ENCODE measurements at regions not wholly inside any gene's neighbourhood (a gene's known extent, or its start where the extent isn't known, plus 50 kb on each side); places are given as distances from the start of the nearest gene placed in this dataset.

DNA sequence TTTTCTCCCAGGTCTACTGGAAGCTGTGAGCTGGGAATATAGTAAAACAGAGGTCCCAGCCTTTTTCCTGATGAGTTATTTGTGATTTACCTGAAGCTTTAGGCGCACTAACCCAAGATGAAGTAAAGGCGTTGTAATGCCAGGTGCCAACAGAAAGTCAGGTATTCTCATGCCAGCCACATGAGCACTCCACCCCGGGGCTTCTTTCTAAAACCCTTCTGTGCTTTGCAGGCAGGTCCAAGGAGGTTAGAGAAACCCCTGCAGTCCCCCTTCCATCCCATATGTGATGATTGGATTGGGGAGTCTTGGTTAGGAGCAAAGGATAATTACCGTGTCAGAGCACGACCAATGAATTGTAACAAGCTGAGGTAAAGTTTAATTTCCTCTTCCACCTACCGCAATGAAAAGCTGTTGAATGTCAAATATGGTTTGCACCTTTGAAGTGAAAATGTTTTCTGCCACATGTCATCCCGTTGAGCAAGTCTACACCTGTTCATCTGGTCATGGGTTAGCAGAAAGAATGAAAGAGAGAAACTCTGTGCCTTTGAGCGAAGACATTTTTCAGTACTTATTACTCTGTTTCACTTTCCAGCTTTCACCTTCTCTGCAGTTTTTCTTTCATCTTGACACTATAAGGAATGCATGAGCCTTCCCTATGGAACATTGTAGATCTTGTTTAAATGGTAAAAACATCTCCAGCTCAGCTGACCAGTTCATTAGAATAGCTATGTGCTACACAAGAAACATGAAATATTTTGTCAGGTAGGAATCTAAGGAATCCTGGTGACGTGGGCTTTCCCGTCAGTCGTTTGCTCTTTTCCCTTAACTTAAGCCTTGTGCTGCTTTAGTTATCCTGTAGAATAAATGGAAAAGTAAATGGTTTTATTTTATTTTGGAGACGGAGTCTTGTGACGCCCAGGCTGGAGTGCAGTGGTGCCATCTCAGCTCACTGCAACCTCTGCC lies 204.6 kb upstream of the IL12A start:
- H4K20me1 ChIP-seq (ENCODE audit: insufficient read depth): no peaks in the 10 kb centered on the region
- no peak overlapping the region for H3K4me3 ChIP-seq (ENCODE audit: low read length)
- H3K27ac ChIP-seq (ENCODE audit: low read length): no peak overlapping the region
- H3K9me2 ChIP-seq (ENCODE audit: insufficient read depth, low read length): no peaks in the 10 kb centered on the region
- no peaks in the 10 kb centered on the region for H3K36me3 ChIP-seq (ENCODE audit: insufficient read depth, low read length)
- no peak overlapping the region for H2AFZ ChIP-seq (ENCODE audit: low read depth, low read length)
- no peak for TF ChIP-seq MXI1 (conservative IDR thresholded peaks at IDR 0.05; ENCODE audit: poor library complexity, severe bottlenecking)
- no peak for TF ChIP-seq SMC3 (conservative IDR thresholded peaks at IDR 0.05; ENCODE audit: poor library complexity)
- TF ChIP-seq, protein P1, sequence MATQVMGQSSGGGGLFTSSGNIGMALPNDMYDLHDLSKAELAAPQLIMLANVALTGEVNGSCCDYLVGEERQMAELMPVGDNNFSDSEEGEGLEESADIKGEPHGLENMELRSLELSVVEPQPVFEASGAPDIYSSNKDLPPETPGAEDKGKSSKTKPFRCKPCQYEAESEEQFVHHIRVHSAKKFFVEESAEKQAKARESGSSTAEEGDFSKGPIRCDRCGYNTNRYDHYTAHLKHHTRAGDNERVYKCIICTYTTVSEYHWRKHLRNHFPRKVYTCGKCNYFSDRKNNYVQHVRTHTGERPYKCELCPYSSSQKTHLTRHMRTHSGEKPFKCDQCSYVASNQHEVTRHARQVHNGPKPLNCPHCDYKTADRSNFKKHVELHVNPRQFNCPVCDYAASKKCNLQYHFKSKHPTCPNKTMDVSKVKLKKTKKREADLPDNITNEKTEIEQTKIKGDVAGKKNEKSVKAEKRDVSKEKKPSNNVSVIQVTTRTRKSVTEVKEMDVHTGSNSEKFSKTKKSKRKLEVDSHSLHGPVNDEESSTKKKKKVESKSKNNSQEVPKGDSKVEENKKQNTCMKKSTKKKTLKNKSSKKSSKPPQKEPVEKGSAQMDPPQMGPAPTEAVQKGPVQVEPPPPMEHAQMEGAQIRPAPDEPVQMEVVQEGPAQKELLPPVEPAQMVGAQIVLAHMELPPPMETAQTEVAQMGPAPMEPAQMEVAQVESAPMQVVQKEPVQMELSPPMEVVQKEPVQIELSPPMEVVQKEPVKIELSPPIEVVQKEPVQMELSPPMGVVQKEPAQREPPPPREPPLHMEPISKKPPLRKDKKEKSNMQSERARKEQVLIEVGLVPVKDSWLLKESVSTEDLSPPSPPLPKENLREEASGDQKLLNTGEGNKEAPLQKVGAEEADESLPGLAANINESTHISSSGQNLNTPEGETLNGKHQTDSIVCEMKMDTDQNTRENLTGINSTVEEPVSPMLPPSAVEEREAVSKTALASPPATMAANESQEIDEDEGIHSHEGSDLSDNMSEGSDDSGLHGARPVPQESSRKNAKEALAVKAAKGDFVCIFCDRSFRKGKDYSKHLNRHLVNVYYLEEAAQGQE (IDR thresholded peaks at IDR 0.05; ENCODE audit: borderline replicate concordance): no peak
- TF ChIP-seq, protein P2, sequence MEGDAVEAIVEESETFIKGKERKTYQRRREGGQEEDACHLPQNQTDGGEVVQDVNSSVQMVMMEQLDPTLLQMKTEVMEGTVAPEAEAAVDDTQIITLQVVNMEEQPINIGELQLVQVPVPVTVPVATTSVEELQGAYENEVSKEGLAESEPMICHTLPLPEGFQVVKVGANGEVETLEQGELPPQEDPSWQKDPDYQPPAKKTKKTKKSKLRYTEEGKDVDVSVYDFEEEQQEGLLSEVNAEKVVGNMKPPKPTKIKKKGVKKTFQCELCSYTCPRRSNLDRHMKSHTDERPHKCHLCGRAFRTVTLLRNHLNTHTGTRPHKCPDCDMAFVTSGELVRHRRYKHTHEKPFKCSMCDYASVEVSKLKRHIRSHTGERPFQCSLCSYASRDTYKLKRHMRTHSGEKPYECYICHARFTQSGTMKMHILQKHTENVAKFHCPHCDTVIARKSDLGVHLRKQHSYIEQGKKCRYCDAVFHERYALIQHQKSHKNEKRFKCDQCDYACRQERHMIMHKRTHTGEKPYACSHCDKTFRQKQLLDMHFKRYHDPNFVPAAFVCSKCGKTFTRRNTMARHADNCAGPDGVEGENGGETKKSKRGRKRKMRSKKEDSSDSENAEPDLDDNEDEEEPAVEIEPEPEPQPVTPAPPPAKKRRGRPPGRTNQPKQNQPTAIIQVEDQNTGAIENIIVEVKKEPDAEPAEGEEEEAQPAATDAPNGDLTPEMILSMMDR (IDR thresholded peaks at IDR 0.05; ENCODE audit: poor library complexity, severe bottlenecking): no peak
- no peak for TF ChIP-seq EZH2 (IDR thresholded peaks at IDR 0.05; ENCODE audit: borderline replicate concordance, insufficient read depth, low read length, poor library complexity, severe bottlenecking)
- TF ChIP-seq TAF1 (IDR thresholded peaks at IDR 0.05; ENCODE audit: low read depth): no peak
- TF ChIP-seq RAD21 (conservative IDR thresholded peaks at IDR 0.05): no peak
- no peak for TF ChIP-seq EP300 (conservative IDR thresholded peaks at IDR 0.05; ENCODE audit: poor library complexity, severe bottlenecking)
- TF ChIP-seq POLR2AphosphoS5 (IDR thresholded peaks at IDR 0.05): no peak
- H3F3A ChIP-seq (ENCODE audit: insufficient read depth, low read length, poor library complexity, severe bottlenecking): no peaks in the 10 kb centered on the region
- H3K9me3 ChIP-seq (ENCODE audit: low read length): no peaks in the 10 kb centered on the region
- no peak overlapping the region for H3K9ac ChIP-seq (ENCODE audit: low read length)
- H3K79me2 ChIP-seq (replicated peaks; ENCODE audit: insufficient read depth, low read length): no peaks in the 10 kb centered on the region
- H3K4me2 ChIP-seq (ENCODE audit: low read length): no peak overlapping the region
- H3K27me3 ChIP-seq (ENCODE audit: insufficient read depth, low read depth, low read length): no peaks in the 10 kb centered on the region

DNA sequence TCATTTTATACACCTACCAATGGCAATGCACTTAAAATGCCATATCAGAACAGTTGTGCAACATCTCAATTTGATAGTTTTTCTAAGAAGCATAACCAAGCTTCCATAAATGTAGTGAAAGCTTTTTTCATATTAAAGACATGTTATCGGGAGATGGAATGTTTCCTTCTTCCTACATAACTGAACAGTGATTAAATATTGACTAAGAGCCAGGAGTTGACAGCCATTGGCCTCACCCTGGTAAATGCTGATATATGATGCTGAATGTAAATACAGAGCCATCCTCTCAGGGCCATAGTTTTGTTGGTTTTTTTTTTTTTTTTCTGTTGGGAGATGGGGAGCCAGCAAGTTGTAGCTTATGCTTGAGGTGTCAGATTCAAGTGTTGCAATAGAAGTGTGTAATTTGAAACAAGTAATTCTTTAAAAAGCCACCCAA lies 203.3 kb upstream of the IL12A start:
- no peaks in the 10 kb centered on the region for H3K9me3 ChIP-seq (ENCODE audit: low read length)
- H3F3A ChIP-seq (ENCODE audit: insufficient read depth, low read length, poor library complexity, severe bottlenecking): no peaks in the 10 kb centered on the region
- H3K9ac ChIP-seq (ENCODE audit: low read length): no peak overlapping the region
- H3K27me3 ChIP-seq (ENCODE audit: insufficient read depth, low read depth, low read length): no peaks in the 10 kb centered on the region
- no peaks in the 10 kb centered on the region for H3K79me2 ChIP-seq (replicated peaks; ENCODE audit: insufficient read depth, low read length)
- H3K4me3 ChIP-seq (ENCODE audit: low read length): no peak overlapping the region
- H3K27ac ChIP-seq (ENCODE audit: low read length): no peak overlapping the region
- H4K20me1 ChIP-seq (ENCODE audit: insufficient read depth): no peaks in the 10 kb centered on the region
- no peak overlapping the region for H2AFZ ChIP-seq (ENCODE audit: low read depth, low read length)
- no peaks in the 10 kb centered on the region for H3K9me2 ChIP-seq (ENCODE audit: insufficient read depth, low read length)
- no peaks in the 10 kb centered on the region for H3K36me3 ChIP-seq (ENCODE audit: insufficient read depth, low read length)
- TF ChIP-seq, protein P2 (IDR thresholded peaks at IDR 0.05; ENCODE audit: poor library complexity, severe bottlenecking): no peak
- no peak for TF ChIP-seq SMC3 (conservative IDR thresholded peaks at IDR 0.05; ENCODE audit: poor library complexity)
- no peak overlapping the region for H3K4me2 ChIP-seq (ENCODE audit: low read length)

Measured in neural cell (in vitro differentiated cells).